IMR-90 (cell line): ENCODE measurements at regions not wholly inside any gene's neighbourhood (a gene's known extent, or its start where the extent isn't known, plus 50 kb on each side); places are given as distances from the start of the nearest gene placed in this dataset.

Source experiments
- ATAC-seq: fragments of 200-7000 bp; cut with Tn5 transposase; 2 replicates; pipeline ENCODE4 v1.9.1; 2020; ENCODE audit warnings: low read depth, mild to moderate bottlenecking, moderate library complexity
- BruUV-seq: library from RNA; stranded (reverse); fragments of 400-500 nt; replicated peaks from 2 replicates; lab custom pipeline; 2021; lab: Mats Ljungman, UMichigan
- CTCF ChIA-PET: fragments of 300-600 bp; formaldehyde crosslinking; extraction: SDS; loops from one replicate; lab custom pipeline; 2021; ENCODE audit warnings: antibody characterized with exemption; lab: Yijun Ruan, JAX
- POLR2A ChIA-PET: fragments of 300-600 bp; sonication (Branson Sonifier 250); formaldehyde crosslinking; loops from one replicate; lab custom pipeline; 2022; ENCODE audit warnings: antibody characterized with exemption; ENCODE audit not compliant: unreplicated experiment; lab: Charles Lee
- DNase-seq: peaks from one replicate; pipeline ENCODE4 v3.0.0; 2013
- H2AFZ ChIP-seq: replicated peaks from 2 replicates; pipeline ENCODE3; 2013; ENCODE audit warnings: low read length, mild to moderate bottlenecking; ENCODE audit not compliant: poor library complexity
- H2AK5ac ChIP-seq: 2 replicates; pipeline ENCODE4 v1.6.1; 2013; ENCODE audit warnings: low read depth, low read length, inconsistent platforms
- H2AK9ac ChIP-seq: replicated peaks from 2 replicates; pipeline ENCODE3; 2013; ENCODE audit warnings: mild to moderate bottlenecking, low read depth, low read length, moderate library complexity; ENCODE audit not compliant: poor library complexity
- H2BK120ac ChIP-seq: 2 replicates; pipeline ENCODE4 v1.6.1; 2013; ENCODE audit warnings: low read depth, low read length, inconsistent platforms
- H2BK15ac ChIP-seq: 3 replicates; pipeline ENCODE4 v1.6.1; 2013; ENCODE audit warnings: low read depth, low read length, inconsistent platforms
- H2BK20ac ChIP-seq: 2 replicates; pipeline ENCODE4 v1.6.1; 2013; ENCODE audit warnings: low read depth, mild to moderate bottlenecking, inconsistent platforms, low read length, moderate library complexity
- H2BK5ac ChIP-seq: 2 replicates; pipeline ENCODE4 v1.6.1; 2013; ENCODE audit warnings: mild to moderate bottlenecking, low read depth, low read length, inconsistent platforms; ENCODE audit not compliant: poor library complexity, severe bottlenecking
- H3K14ac ChIP-seq: replicated peaks from 2 replicates; pipeline ENCODE4 v1.6.1; 2013; ENCODE audit warnings: low read depth, low read length, inconsistent platforms
- H3K18ac ChIP-seq: 2 replicates; pipeline ENCODE4 v1.6.1; 2013; ENCODE audit warnings: low read depth, low read length, control low read depth
- H3K23ac ChIP-seq: 2 replicates; pipeline ENCODE4 v1.6.1; 2013; ENCODE audit warnings: low read depth, low read length, inconsistent platforms
- H3K27ac ChIP-seq: 2 replicates; pipeline ENCODE4 v1.5.1; 2013; ENCODE audit warnings: mild to moderate bottlenecking, control low read depth, low read length; ENCODE audit not compliant: insufficient read depth
- H3K27me3 ChIP-seq: 2 replicates; pipeline ENCODE4 v1.6.1; 2013; ENCODE audit warnings: low read length; ENCODE audit not compliant: control insufficient read depth, insufficient read depth
- H3K36me3 ChIP-seq: 2 replicates; pipeline ENCODE4 v1.6.1; 2013; ENCODE audit warnings: low read length, mixed read lengths; ENCODE audit not compliant: control insufficient read depth, insufficient read depth
- H3K4ac ChIP-seq: 2 replicates; pipeline ENCODE4 v1.6.1; 2013; ENCODE audit warnings: low read depth, low read length, inconsistent platforms
- H3K4me1 ChIP-seq: 2 replicates; pipeline ENCODE4 v1.6.1; 2013; ENCODE audit warnings: low read length, mixed read lengths; ENCODE audit not compliant: control insufficient read depth, insufficient read depth
- H3K4me2 ChIP-seq: 2 replicates; pipeline ENCODE4 v1.6.1; 2013; ENCODE audit warnings: low read depth, mild to moderate bottlenecking, control low read depth, low read length, moderate library complexity
- H3K4me3 ChIP-seq: 2 replicates; pipeline ENCODE4 v1.5.1; 2013; ENCODE audit warnings: low read depth, mild to moderate bottlenecking, control low read depth, low read length, moderate library complexity; ENCODE audit not compliant: insufficient read depth
- H3K56ac ChIP-seq: 2 replicates; pipeline ENCODE4 v1.6.1; 2013; ENCODE audit warnings: low read length, inconsistent platforms; ENCODE audit not compliant: insufficient read depth; ENCODE audit errors: extremely low read depth
- H3K79me1 ChIP-seq, 2 experiments: 2 replicates each; pipeline ENCODE4 v1.6.1; 2013; ENCODE audit warnings: low read length in 2 of 2, inconsistent platforms in 1 of 2, low read depth in 1 of 2
- H3K9ac ChIP-seq: 2 replicates; pipeline ENCODE4 v1.6.1; 2013; ENCODE audit warnings: low read depth, low read length, control low read depth
- H3K9me1 ChIP-seq: 2 replicates; pipeline ENCODE4 v1.6.1; 2013; ENCODE audit warnings: low read length, inconsistent platforms; ENCODE audit not compliant: insufficient read depth
- H3K9me3 ChIP-seq: 2 replicates; pipeline ENCODE4 v1.6.1; 2013; ENCODE audit warnings: low read length; ENCODE audit not compliant: control insufficient read depth, insufficient read depth
- H4K20me1 ChIP-seq: 2 replicates; pipeline ENCODE4 v1.6.1; 2013; ENCODE audit warnings: low read length, inconsistent platforms; ENCODE audit not compliant: insufficient read depth
- H4K5ac ChIP-seq: 2 replicates; pipeline ENCODE4 v1.6.1; 2013; ENCODE audit warnings: mild to moderate bottlenecking, low read depth, low read length, control low read depth
- H4K8ac ChIP-seq, 2 experiments: 2 replicates each; pipeline ENCODE4 v1.6.1; 2013; ENCODE audit warnings: low read depth in 2 of 2, low read length in 2 of 2, control low read depth in 1 of 2, inconsistent platforms in 1 of 2
- H4K91ac ChIP-seq: 2 replicates; pipeline ENCODE4 v1.6.1; 2013; ENCODE audit warnings: low read depth, low read length, inconsistent platforms; ENCODE audit not compliant: insufficient read depth
- CHD1 ChIP-seq: IDR thresholded peaks from 2 replicates; pipeline ENCODE4 v1.6.1; 2012; ENCODE audit warnings: low read depth, low read length, improper control_type of control experiment
- FOS ChIP-seq: fragments of 150-350 bp; IDR thresholded peaks from 2 replicates; pipeline ENCODE4 v1.6.1; 2016; ENCODE audit warnings: low read depth, low read length
- NFE2L2 ChIP-seq: fragments of 150-350 bp; IDR thresholded peaks from 2 replicates; pipeline ENCODE4 v1.6.1; 2016; ENCODE audit warnings: low read depth, mild to moderate bottlenecking, low read length
- POLR2A ChIP-seq: IDR thresholded peaks from 2 replicates; pipeline ENCODE4 v1.6.1; 2012; ENCODE audit warnings: mild to moderate bottlenecking, low read depth, low read length
- RAD21 ChIP-seq: IDR thresholded peaks from 2 replicates; pipeline ENCODE4 v1.6.1; 2012; ENCODE audit warnings: low read length, improper control_type of control experiment
- RFX5 ChIP-seq: IDR thresholded peaks from 2 replicates; pipeline ENCODE4 v1.8.0; 2012; ENCODE audit warnings: low read depth, mild to moderate bottlenecking, low read length, moderate library complexity
- WGBS, 2 experiments: methylation state at CpG; one replicate each; pipeline versions ENCODE4 v1.1.5 to v1.1.7; 2013; ENCODE audit warnings: missing lambda C conversion rate in 2 of 2; ENCODE audit not compliant: insufficient read length in 1 of 2; ENCODE audit errors: extremely low coverage in 2 of 2; 5-methylcytosine and 5-hydroxymethylcytosine counted together
- dilution Hi-C: fragments of 300-500 bp; cut with HindIII; formaldehyde crosslinking; loops from one replicate; pipeline ENCODE4 v1.14.3; 2018; ENCODE audit warnings: low sequenced_read_pairs; ENCODE audit not compliant: unreplicated experiment
- in situ Hi-C: fragments of 300-500 bp; cut with MboI; formaldehyde crosslinking; loops from 3 replicates; pipeline ENCODE4 v1.14.3; 2019; ENCODE audit warnings: low sequenced_read_pairs, inconsistent platforms, mixed read lengths
- intact Hi-C: fragments of 100-400 bp; cut with micrococcal nuclease; formaldehyde crosslinking; loops from 2 replicates; pipeline ENCODE4 v1.10.0; 2022
- TF ChIP-seq, protein P1 (sequence below): conservative IDR thresholded peaks from 2 replicates; pipeline ENCODE4 v1.5.1; 2012; ENCODE audit warnings: mild to moderate bottlenecking, low read depth, low read length, improper control_type of control experiment

DNA sequence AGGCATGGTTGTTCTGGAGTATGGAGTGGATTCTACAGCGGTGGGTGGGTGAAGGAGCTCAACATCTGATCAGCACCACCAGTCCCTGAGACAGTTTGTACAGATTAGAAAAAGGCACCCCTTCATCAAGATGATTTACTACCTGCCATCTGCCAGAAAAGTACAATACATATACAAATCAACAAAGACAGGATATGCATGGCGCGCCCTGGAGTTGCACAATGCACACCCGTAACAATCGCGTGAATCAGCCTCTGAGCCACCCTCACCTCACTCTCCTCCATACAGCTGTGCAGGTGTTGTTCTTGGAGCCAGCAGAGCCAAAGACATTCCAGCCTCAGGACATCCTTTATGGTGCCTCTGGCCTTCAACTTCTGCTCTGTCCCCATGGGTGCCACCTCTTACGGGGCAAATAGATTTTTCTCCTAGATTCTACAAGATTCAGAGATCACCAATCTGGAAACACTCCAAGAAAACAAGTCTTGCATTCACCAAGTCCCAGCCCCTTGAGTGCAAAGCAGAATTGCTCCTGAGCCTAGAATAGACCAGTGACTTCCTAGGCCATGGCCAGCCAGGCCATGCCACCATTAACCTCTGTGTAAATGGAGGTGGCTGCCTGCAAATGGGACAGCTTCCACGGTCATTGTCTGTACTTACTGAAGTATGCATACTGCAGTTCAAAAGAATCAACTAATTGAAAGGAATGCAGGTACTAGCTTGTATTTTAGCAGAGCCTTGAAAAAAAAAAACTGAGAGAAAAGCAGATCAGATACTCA is 490.9 kb downstream of the SOX6 start:
- POLR2A ChIA-PET, result no interaction called here
- no peak overlapping the region for H4K91ac ChIP-seq
- no peaks in the 10 kb centered on the region; the same call in 1 of the 2 replicates for H3K9me1 ChIP-seq
- H3K4ac ChIP-seq, result no peak overlapping the region
- H3K56ac ChIP-seq, result no peak overlapping the region
- no peaks in the 10 kb centered on the region for H3K36me3 ChIP-seq
- in situ Hi-C loops, result no loop called here
- H3K4me1 ChIP-seq, result no peaks in the 10 kb centered on the region
- no peaks in the 10 kb centered on the region for H4K20me1 ChIP-seq
- TF ChIP-seq POLR2A (no peak), RFX5 (no peak), FOS (no peak), NFE2L2 (no peak), RAD21 (no peak), CHD1 (no peak)
- TF ChIP-seq, protein P1, sequence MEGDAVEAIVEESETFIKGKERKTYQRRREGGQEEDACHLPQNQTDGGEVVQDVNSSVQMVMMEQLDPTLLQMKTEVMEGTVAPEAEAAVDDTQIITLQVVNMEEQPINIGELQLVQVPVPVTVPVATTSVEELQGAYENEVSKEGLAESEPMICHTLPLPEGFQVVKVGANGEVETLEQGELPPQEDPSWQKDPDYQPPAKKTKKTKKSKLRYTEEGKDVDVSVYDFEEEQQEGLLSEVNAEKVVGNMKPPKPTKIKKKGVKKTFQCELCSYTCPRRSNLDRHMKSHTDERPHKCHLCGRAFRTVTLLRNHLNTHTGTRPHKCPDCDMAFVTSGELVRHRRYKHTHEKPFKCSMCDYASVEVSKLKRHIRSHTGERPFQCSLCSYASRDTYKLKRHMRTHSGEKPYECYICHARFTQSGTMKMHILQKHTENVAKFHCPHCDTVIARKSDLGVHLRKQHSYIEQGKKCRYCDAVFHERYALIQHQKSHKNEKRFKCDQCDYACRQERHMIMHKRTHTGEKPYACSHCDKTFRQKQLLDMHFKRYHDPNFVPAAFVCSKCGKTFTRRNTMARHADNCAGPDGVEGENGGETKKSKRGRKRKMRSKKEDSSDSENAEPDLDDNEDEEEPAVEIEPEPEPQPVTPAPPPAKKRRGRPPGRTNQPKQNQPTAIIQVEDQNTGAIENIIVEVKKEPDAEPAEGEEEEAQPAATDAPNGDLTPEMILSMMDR, result no peak
- no peak overlapping the region for H2AK5ac ChIP-seq
- H3K18ac ChIP-seq, result no peak overlapping the region
- BruUV-seq, result no TSS peak
- intact Hi-C loops, result no loop called here
- no peaks in the 10 kb centered on the region for H3K79me1 ChIP-seq
- ATAC-seq, result no peak
- no peak overlapping the region for H2BK120ac ChIP-seq
- no peak for DNase-seq
- peaks cover 1% of the 10 kb centered on the region for H3K27me3 ChIP-seq
- WGBS, 2 experiments, result 97% methylated on average over 7 of the region's 8 CpGs; no CpG with 5 or more reads in 1 of the 2 experiments
- H2BK20ac ChIP-seq, result no peak overlapping the region
- H2AK9ac ChIP-seq, result no peak overlapping the region
- no peak overlapping the region for H4K5ac ChIP-seq
- H3K9ac ChIP-seq, result no peak overlapping the region
- H3K14ac ChIP-seq, result no peak overlapping the region
- H3K4me3 ChIP-seq, result no peak overlapping the region
- H3K9me3 ChIP-seq, result no peaks in the 10 kb centered on the region
- no peak overlapping the region for H2BK5ac ChIP-seq
- CTCF ChIA-PET, result no interaction called here
- no peak overlapping the region for H2BK15ac ChIP-seq
- no peak overlapping the region for H3K23ac ChIP-seq
- no peak overlapping the region for H4K8ac ChIP-seq
- H3K27ac ChIP-seq, result no peak overlapping the region
- no peak overlapping the region for H2AFZ ChIP-seq
- dilution Hi-C loops, result no loop called here
- H3K4me2 ChIP-seq, result no peak overlapping the region
